H9 (cell line): ENCODE measurements at regions not wholly inside any gene's neighbourhood (a gene's known extent, or its start where the extent isn't known, plus 50 kb on each side); places are given as distances from the start of the nearest gene placed in this dataset.

ENCODE experiments used
- DNase-seq: peaks from one replicate; pipeline ENCODE4 v3.0.0-alpha.2; 2017
- H2AFZ ChIP-seq: one replicate; pipeline ENCODE4 v1.6.1; 2013; ENCODE audit warnings: mild to moderate bottlenecking, low read length, control low read depth, moderate library complexity
- H2AK5ac ChIP-seq: 2 replicates; pipeline ENCODE4 v1.6.1; 2013; ENCODE audit warnings: low read length, control low read depth, mixed read lengths; ENCODE audit not compliant: insufficient read length
- H2BK120ac ChIP-seq: one replicate; pipeline ENCODE4 v1.6.1; 2013; ENCODE audit warnings: low read depth, mild to moderate bottlenecking, low read length, control low read depth, inconsistent platforms; ENCODE audit not compliant: poor library complexity, severe bottlenecking
- H2BK12ac ChIP-seq: 2 replicates; pipeline ENCODE4 v1.6.1; 2013; ENCODE audit warnings: low read length, control low read depth, mixed read lengths, low read depth; ENCODE audit not compliant: insufficient read length
- H2BK15ac ChIP-seq: 2 replicates; pipeline ENCODE4 v1.6.1; 2013; ENCODE audit warnings: low read depth, low read length, control low read depth
- H2BK20ac ChIP-seq: one replicate; pipeline ENCODE4 v1.6.1; 2013; ENCODE audit warnings: low read depth, mild to moderate bottlenecking, low read length, control low read depth, inconsistent platforms; ENCODE audit not compliant: poor library complexity, severe bottlenecking
- H2BK5ac ChIP-seq: 2 replicates; pipeline ENCODE4 v1.6.1; 2013; ENCODE audit warnings: low read length, control low read depth, mixed read lengths; ENCODE audit not compliant: insufficient read length
- H3K14ac ChIP-seq: 2 replicates; pipeline ENCODE4 v1.6.1; 2013; ENCODE audit warnings: low read length, control low read depth; ENCODE audit not compliant: insufficient read depth
- H3K18ac ChIP-seq: 2 replicates; pipeline ENCODE4 v1.6.1; 2013; ENCODE audit warnings: low read depth, mild to moderate bottlenecking, mixed read lengths, low read length, control low read depth; ENCODE audit not compliant: insufficient read length
- H3K23ac ChIP-seq: 2 replicates; pipeline ENCODE4 v1.6.1; 2013; ENCODE audit warnings: low read length, control low read depth, mixed read lengths, low read depth; ENCODE audit not compliant: insufficient read length
- H3K23me2 ChIP-seq: 2 replicates; pipeline ENCODE4 v1.6.1; 2013; ENCODE audit warnings: low read depth, mild to moderate bottlenecking, mixed read lengths, low read length, control low read depth; ENCODE audit not compliant: insufficient read length, poor library complexity, severe bottlenecking
- H3K27ac ChIP-seq: 2 replicates; pipeline ENCODE4 v1.5.1; 2013; ENCODE audit warnings: low read length, control low read depth, mixed read lengths, low read depth; ENCODE audit not compliant: insufficient read length
- H3K27me3 ChIP-seq: 2 replicates; pipeline ENCODE4 v1.6.1; 2013; ENCODE audit warnings: low read length, control low read depth, inconsistent platforms; ENCODE audit not compliant: insufficient read depth
- H3K4ac ChIP-seq: 2 replicates; pipeline ENCODE4 v1.6.1; 2013; ENCODE audit warnings: low read depth, mild to moderate bottlenecking, control low read depth, inconsistent platforms, low read length, moderate library complexity
- H3K4me1 ChIP-seq: 2 replicates; pipeline ENCODE4 v1.6.1; 2013; ENCODE audit warnings: low read length, control low read depth, inconsistent platforms; ENCODE audit not compliant: insufficient read depth
- H3K4me2 ChIP-seq: 2 replicates; pipeline ENCODE4 v1.6.1; 2013; ENCODE audit warnings: low read length, control low read depth, mixed read lengths; ENCODE audit not compliant: insufficient read length, insufficient read depth
- H3K56ac ChIP-seq: 2 replicates; pipeline ENCODE4 v1.6.1; 2013; ENCODE audit warnings: low read depth, mild to moderate bottlenecking, mixed read lengths, low read length, control low read depth; ENCODE audit not compliant: insufficient read length
- H3K79me1 ChIP-seq: 2 replicates; pipeline ENCODE4 v1.6.1; 2013; ENCODE audit warnings: low read depth, mild to moderate bottlenecking, moderate library complexity, low read length, control low read depth, inconsistent platforms; ENCODE audit not compliant: insufficient read depth, poor library complexity, severe bottlenecking
- H3K79me2 ChIP-seq: 2 replicates; pipeline ENCODE4 v1.6.1; 2013; ENCODE audit warnings: low read length, control low read depth, inconsistent platforms; ENCODE audit not compliant: insufficient read depth
- H3K9ac ChIP-seq: 2 replicates; pipeline ENCODE4 v1.6.1; 2013; ENCODE audit warnings: low read length, control low read depth, mixed read lengths; ENCODE audit not compliant: insufficient read length; ENCODE audit errors: extremely low read depth
- H3K9me3 ChIP-seq: one replicate; pipeline ENCODE4 v1.6.1; 2013; ENCODE audit warnings: low read depth, low read length, inconsistent platforms; ENCODE audit not compliant: control insufficient read depth
- H3T11ph ChIP-seq: one replicate; pipeline ENCODE4 v1.6.1; 2013; ENCODE audit warnings: mild to moderate bottlenecking, low read length, control low read depth, inconsistent platforms
- H4K20me1 ChIP-seq: one replicate; pipeline ENCODE4 v1.6.1; 2013; ENCODE audit not compliant: control insufficient read depth, insufficient read length, insufficient read depth
- H4K5ac ChIP-seq: 2 replicates; pipeline ENCODE4 v1.6.1; 2013; ENCODE audit warnings: low read depth, mild to moderate bottlenecking, mixed read lengths, low read length, control low read depth; ENCODE audit not compliant: insufficient read length
- H4K8ac ChIP-seq: replicated peaks from 2 replicates; pipeline ENCODE4 v1.6.1; 2013; ENCODE audit warnings: low read length, control low read depth, mixed read lengths, low read depth; ENCODE audit not compliant: insufficient read length
- H4K91ac ChIP-seq: 2 replicates; pipeline ENCODE4 v1.6.1; 2013; ENCODE audit warnings: low read depth, mild to moderate bottlenecking, moderate library complexity, mixed read lengths, low read length, control low read depth; ENCODE audit not compliant: insufficient read length
- H3K27ac Mint-ChIP-seq, 3 experiments: 2 replicates in 2 of 3; 3 replicates in 1 of 3; pipeline ENCODE4 v1.8.0; 2020 to 2021; ENCODE audit warnings: mixed read lengths in 3 of 3, mild to moderate bottlenecking in 1 of 3, moderate library complexity in 1 of 3
- H3K27me3 Mint-ChIP-seq: 2 replicates; pipeline ENCODE4 v1.8.0; 2021; ENCODE audit warnings: low read depth, mild to moderate bottlenecking, moderate library complexity, mixed read lengths
- H3K36me3 Mint-ChIP-seq, 3 experiments: 2 replicates in 2 of 3; 3 replicates in 1 of 3; pipeline ENCODE4 v1.8.0; 2020 to 2021; ENCODE audit warnings: low read depth in 3 of 3, mixed read lengths in 3 of 3; ENCODE audit not compliant: insufficient read depth in 1 of 3
- H3K4me1 Mint-ChIP-seq, 2 experiments: 2 replicates each; pipeline ENCODE4 v1.8.0; 2020; ENCODE audit warnings: mixed read lengths in 2 of 2
- H3K4me3 Mint-ChIP-seq, 2 experiments: 2 replicates in 1 of 2; 3 replicates in 1 of 2; pipeline ENCODE4 v1.8.0; 2020 to 2021; ENCODE audit warnings: mild to moderate bottlenecking in 2 of 2, mixed read lengths in 2 of 2, moderate library complexity in 1 of 2
- H3K9me3 Mint-ChIP-seq, 2 experiments: 2 replicates in 1 of 2; 3 replicates in 1 of 2; pipeline ENCODE4 v1.8.0; 2020; ENCODE audit warnings: mild to moderate bottlenecking in 2 of 2, mixed read lengths in 2 of 2, moderate library complexity in 1 of 2
- CTCF ChIP-seq: fragments of 200-600 bp; sonication (generic); conservative IDR thresholded peaks from 3 replicates; pipeline ENCODE4 v1.8.0; 2021; ENCODE audit warnings: antibody characterized with exemption, mild to moderate bottlenecking
- WGBS: extraction: QIAGEN DNeasy Blood & Tissue Kit; methylation state at CpG from one replicate; pipeline ENCODE4 v1.1.7; 2013; ENCODE audit warnings: missing lambda C conversion rate, low lambda C conversion rate, mixed read lengths; ENCODE audit not compliant: insufficient read length; ENCODE audit errors: extremely low coverage; 5-methylcytosine and 5-hydroxymethylcytosine counted together

DNA sequence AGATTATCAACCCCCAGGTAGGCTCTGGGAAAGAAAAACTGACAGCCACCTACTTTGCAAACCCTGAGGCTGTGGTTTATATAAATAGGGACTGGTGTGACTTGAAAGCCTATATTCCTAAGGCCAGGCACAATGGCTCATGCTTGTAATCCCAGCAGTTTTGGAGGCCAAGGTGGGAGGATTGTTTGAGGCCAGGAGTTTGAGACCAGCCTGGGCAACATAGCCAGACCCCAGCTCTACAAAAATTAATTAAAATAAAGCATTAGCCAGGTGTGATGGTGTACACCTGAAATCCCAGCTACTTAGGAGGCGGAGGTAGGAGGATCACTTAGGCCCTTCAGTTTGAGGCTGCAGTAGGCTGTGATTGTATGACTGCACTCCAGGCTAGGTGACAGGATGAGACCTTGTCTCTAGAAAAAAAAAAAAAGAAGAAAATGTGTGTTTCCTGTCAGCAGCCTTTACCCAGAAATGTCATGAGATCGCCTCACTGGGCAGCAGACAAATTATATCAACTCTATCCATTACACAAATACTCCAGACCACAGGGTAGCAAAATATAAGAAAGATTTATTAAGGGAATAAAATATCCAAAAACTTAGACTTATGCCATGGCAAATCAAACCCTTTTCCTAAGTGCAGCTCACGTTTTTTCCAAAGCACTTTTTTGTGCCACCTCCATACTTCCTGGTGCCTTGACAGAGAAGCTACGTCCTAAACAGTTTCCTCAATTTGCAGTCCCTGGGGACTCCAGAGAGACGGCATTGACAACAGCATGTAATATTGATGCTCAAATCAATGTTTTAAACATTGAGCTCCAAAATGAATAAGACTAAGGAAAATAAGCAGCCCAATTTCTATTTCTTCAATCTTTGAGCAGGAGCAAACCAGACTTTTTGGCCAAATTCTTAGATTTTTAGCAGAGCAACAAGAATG, 190.8 kb upstream of the NDUFV2 start:
- Histone ChIP-seq H3T11ph (no peak overlapping the region), H3K27me3 (no peaks in the 10 kb centered on the region), H3K9me3 (no peaks in the 10 kb centered on the region), H4K8ac (no peak overlapping the region), H3K14ac (no peak overlapping the region), H3K4me1 (no peaks in the 10 kb centered on the region), H3K56ac (no peak overlapping the region), H2BK120ac (no peak overlapping the region), H3K4me2 (no peak overlapping the region), H3K9ac (no peak overlapping the region), H2AK5ac (no peak overlapping the region), H4K20me1 (no peaks in the 10 kb centered on the region), H3K18ac (no peak overlapping the region), H3K79me2 (no peaks in the 10 kb centered on the region), H3K23me2 (no peaks in the 10 kb centered on the region), H4K91ac (no peak overlapping the region), H2BK15ac (no peak overlapping the region), H2BK20ac (no peak overlapping the region), H4K5ac (no peak overlapping the region), H3K23ac (no peak overlapping the region), H2BK12ac (no peak overlapping the region), H2AFZ (no peak overlapping the region), H3K79me1 (no peaks in the 10 kb centered on the region), H3K4ac (no peak overlapping the region), H2BK5ac (no peak overlapping the region), H3K27ac (no peak overlapping the region)
- Mint-ChIP-seq H3K9me3 (peaks cover 38 to 48% of the 10 kb centered on the region in 2 experiments), H3K4me1 (peaks cover 8 to 17% of the 10 kb centered on the region in 2 experiments), H3K4me3 (no peak overlapping the region), H3K27me3 (peaks cover 2% of the 10 kb centered on the region; the same call in 1 of the 2 replicates), H3K36me3 (peaks cover 13 to 45% (median 21%) of the 10 kb centered on the region in 3 experiments), H3K27ac (no peak overlapping the region)
- no peak for DNase-seq
- no peak for TF ChIP-seq CTCF
- WGBS: no CpG with 5 or more reads among the region's 5 CpGs
